ENCODE measurements at regions not wholly inside any gene's neighbourhood (a gene's known extent, or its start where the extent isn't known, plus 50 kb on each side); places are given as distances from the start of the nearest gene placed in this dataset.
"Not testable (repeated sequence)": the region's sequence is repeated elsewhere in the genome, so short reads cannot be mapped to it uniquely, and the experiment has no call there.

DNA sequence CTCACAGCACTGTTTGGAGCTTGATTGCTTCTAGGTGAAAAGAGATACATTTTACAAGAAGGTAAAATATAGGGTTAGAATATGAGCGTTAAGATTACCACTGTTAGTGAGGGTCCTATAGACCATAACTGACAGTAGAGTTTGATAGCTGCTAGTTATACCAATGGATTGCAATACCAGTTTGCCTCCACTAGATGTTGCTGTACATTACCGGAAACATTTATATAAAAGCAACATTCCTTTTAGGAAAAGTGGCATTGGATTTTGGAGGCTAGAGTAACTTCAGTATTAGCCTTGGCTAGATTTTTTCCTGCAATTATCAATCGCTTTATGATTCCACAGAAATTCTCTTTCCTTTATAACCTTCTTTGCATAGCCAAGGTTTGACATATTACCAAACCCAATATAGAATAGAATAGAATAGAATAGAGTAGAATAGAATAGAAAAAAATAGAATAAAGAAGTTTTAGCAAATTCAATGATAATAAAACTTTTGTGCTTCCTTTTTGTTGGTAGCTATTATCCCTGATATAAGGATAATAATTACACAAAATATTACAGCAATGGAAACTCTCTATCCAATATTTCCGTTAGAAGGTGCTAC lies 1093.6 kb upstream of the ALCAM start:
- no peak for DNase-seq

DNA sequence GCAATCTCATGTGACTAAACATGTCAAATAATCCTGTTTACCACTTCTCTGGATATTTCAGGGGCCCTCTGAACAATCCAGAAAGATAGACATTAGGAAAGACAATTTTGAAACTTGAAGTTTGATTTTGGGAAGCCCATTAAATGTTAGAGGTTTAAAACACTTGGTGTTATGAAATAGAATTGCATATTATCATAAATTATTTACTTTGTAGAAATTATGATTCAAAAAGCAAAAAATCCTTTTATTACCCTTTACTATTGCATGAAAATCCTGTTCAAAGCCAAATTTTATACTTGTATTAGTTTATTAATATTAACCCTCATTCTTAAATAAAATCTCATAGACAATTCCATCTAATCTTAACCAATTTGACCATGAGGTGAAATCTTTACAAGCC lies 1091.5 kb upstream of the ALCAM start:
- no peak for DNase-seq

DNA sequence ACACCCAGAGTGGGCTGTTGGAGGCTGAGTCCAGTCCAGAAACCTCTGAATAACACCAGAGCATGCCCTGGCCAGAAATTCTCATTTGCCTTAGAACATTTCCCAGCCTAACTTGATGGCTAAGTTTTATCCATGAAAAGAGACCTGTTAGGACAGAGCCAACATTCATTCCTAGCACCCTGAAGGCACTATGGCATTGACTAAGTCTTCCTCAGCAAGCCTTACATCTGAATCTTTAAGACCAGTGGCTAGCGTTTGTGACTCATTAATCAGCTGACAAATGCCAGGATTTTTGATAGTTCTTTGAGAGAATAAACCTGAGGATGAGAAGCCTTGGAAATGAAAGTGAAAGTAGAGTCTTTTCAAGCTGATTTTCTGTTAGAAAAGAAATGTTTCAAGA lies 1087.1 kb upstream of the ALCAM start:
- no peak for DNase-seq

DNA sequence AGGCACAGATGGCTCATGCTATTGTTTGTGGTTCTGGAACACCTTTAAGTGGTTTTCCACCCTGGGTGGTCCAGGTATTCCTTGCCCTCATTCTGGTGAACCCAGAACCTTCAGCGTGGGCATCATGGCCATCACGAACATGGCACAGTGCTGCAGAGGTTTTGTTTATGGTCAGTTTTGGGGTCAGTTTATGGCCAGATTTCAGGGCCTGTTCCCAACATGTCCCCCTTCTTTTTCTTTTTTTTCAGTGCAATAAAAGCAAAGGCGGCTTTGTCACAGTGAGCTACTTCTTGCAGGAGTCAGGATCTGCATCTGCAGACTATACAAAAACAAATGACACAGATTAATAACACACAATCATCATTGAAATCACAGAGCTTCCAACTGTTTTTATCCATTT lies 1085.0 kb upstream of the ALCAM start:
- DNase-seq: no peak

DNA sequence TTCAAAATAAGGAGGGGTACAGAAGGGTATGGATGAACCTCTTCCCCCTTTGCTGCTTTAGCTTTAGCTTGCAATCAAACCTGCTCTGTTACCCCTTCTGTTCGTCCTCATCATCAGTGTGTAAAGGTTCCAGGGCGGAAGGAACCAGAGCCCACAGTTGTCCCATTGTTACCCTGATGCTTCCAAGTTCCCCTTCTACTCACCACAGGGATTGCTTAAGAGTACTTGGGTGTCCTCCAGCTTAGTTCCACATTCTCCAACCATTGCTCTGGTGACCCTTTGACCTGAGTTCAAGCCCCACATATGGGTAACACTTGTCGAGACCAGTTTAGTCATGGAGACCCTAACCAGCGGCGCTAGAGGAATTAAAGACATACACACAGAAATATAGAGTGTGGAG lies 1080.1 kb upstream of the ALCAM start:
- no peak for DNase-seq

DNA sequence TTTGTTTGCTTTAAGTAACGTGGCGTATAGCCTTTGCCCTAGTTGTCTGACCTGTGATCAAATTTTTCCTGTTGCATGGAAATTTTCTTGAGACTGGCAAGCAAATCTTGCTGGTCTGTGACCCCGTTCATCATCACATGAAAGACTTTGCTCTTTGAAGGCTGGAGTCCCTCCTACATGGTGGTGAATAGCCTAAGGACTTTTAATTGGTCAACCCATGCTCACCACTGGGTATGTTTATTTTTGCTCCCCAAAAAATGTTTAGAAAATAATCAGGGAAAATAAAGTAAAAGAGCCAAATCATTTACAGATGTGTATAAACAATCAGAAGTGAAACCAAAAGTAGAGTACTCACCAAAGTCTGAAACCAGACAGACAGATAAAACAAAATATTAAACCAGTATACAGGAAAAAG lies 1075.3 kb upstream of the ALCAM start:
- no peak for DNase-seq

DNA sequence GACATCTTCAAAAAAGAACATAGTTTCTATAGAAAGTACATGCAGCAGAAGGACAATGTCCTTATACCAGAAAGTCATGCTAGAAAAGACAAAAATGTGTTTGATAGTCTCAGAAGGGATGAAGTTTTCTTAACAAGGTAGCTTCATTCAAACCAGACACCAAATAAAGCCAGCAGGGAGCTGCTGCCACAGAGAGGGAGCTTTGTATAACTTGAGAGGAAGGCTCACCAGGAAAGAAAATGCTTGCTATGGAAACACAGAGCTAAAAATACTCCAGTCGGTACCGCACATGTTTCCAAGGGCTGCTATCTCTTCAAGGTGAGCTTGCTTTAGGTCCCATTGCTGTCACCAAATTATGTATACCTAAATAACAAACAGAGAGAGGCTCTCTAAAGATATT lies 1074.8 kb upstream of the ALCAM start:
- DNase-seq: no peak

DNA sequence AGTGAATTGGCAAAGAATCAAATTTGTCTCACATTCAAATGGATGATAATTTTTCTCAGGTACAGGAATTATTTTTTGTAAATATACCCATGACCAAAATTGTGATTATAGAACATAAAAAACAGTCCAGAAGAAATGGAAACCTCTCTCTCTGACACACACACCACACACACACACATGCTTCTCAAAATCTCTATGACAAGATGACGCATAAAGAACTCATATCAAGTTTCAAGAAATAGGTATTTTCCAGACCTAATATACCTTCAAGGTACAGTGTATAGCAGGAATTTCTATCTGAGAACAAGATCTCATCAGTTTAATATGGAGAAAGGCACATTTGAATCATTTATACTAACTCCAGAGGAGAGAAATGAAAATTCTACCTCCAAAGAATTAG lies 1069.1 kb upstream of the ALCAM start:
- DNase-seq: no peak

DNA sequence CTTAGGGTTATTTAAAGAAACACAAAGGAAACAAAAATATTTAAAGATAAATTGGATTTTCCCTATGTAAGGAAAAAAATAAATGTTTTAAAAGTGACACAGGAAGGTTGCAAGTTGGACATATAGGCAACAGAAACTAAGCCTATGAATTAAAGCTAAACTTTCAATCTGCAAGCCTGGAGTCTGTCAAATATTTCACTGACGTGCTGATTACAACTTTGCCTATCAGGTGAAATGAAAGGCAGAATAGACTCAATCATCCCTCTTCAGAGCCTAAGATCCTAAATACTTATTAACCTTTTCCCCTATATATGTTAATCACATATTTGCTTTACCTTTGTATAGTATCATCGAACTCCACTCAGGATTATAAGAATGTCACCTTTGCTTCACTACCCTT lies 1068.0 kb upstream of the ALCAM start:
- DNase-seq: no peak

DNA sequence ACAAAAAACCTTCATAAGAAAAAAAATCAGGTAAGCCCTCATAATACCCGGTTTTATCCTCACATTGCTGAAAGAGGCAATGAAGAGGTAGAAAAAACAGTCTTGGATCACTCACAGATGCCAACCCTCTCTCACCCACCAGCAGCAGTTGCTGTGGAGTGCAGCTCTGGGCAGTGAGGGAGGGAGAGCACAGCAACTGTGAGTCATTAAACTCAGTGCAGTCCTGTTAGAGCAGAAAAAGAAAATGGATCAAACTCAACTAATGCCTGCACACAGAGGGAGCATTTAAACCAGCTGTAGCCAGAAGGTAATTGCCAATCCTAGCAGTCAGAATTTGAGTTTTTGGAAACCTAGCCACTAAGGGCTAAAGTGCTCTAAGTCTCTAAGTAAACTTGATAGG lies 1050.6 kb upstream of the ALCAM start:
- DNase-seq: no peak

DNA sequence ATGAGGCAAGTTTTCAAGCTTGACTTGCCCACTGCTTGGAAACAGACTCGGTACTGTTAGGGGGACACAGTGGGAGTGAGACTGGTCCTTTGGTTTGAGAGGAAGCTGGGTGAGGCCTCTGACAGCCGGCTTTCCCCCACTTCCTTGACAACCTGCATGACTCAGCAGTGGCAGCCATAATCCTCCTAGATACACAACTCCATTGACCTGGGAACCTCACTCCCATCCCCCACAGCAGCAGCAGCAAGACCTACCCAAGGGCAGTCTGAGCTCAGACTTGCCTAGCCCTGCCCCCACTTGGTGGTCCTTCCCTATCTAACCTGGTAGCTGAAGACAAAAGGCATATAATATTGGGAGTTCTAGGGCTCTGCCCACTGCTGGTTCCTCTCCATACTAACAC lies 1043.5 kb upstream of the ALCAM start:
- DNase-seq: no peak

DNA sequence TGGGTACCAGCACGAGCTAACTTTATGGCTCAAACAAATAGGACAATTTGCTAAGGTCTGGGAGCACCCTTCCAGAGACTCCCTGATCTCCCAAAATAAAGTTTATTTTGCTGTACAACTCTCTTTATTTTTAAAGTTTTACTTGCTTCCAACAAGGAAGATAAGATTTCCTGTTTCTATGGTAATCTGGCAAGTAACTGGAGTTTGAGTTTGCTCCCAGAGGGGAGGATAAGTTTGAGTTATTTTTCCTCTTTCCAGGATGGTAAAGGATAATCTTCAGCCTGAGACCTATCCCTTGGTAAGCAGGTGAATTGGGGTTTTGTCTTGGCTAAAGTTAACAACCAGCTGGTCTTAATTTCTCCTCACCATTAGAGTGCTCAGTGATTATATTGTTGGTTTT lies 1019.4 kb upstream of the ALCAM start:
- DNase-seq: peak; percentile 10

DNA sequence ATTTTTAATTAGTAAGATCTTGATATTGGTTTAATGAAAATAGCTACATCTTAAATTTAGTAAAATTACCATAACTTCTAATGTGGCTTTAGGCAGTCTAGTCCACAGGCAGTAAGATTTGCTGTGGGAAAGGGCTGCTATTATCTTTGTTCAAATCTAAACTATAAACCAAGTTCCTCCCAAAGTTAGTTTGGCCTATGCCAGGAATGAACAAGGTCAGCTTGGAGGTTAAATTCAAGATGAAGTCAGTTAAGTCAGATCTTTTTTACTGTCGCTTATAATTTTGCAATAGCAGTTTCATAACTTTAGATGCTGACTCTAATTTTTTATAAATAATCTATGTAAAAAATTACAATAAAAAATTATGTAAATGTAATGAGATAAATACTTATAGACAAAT lies 1016.9 kb upstream of the ALCAM start:
- no peak for DNase-seq

DNA sequence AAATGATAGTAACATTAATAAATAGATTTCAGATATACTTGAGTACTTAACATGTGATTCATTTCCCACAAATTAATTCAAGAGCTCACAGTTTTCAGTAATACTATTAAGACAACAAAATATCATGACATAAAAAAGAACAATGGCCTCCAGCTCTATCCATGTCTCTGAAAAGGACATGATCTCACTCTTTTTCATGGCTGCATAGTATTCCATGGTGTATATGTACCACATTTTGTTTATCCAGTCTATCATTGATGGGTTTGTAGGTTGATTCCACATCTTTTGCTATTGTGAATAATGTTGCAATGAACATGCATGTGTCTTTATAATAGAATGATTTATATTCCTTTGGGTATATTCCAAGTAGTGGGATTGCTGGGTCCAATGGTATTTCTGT lies 1012.8 kb upstream of the ALCAM start:
- no peak for DNase-seq

DNA sequence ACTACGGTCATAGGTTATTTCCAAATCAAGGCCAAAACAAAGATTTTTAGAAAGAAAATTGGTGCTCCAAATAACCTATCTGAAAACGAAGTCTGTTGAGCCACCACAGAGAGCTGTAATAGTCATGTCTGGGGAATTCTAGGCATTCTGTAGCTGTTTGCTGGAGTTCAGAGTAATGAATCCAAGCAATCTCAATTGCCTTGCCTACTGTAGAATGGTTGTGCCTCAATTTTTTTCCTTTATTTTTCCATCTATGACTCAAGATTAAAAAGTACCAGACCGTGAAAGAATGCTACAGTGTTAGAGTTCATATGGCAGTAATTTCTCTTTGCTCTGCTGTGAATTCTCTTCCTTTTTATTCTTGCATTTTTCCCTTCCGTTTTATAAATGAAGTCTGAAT lies 1007.2 kb upstream of the ALCAM start:
- peak; percentile 16 for DNase-seq

DNA sequence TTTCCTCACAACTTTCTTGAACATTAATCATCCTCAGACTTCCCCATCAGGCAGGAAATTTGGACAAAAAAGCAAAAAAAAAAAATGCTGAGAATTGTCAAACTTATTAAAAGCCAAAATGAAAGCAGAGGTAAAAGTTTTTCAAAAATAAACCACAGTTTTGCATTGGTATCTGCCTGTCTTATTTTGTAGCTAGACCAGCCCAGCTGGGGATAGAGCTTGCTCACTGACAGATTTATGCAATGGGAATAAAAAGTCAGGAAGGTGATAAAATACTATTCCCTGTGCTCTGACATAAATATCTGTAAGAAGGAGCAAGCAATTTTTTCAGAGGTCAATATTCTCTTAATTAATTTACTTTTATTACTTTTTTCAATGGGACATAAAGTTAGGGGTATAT lies 1006.7 kb upstream of the ALCAM start:
- DNase-seq: no peak

DNA sequence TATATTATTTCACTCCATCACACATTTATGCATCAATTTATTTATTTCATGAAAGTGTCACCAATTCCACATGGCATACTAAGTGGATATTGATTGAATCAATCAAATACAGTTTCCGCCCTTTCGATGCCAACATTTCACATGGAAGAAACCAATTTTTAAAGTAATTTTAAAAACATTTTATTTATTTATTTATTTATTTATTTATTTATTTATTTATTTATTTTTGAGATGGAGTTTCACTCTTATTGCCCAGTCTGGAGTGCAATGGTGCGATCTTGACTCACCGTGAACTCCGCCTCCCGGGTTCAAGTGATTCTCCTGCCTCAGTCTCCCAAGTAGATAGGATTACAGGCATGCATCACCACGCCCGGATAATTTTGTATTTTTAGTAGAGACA lies 1005.0 kb upstream of the ALCAM start:
- DNase-seq: not testable (repeated sequence)

DNA sequence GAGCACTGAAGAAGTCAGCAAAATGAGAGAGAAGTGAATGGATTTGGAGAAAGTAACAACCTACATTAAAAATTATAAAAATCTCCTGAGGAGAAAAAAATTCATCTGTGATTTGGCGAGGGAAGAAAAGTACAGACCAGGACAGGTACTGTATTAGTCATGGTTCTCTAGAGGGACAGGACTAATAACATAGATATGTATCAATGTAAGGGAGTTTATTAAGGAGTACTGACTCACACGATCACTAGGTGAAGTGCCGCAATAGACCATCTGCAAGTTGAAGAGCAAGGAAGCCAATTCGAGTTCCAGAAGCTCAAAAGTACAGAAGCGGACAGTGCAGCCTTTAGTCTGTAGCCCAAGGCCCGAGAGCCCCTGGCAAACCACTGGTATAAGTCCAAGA lies 1004.4 kb upstream of the ALCAM start:
- DNase-seq: no peak

DNA sequence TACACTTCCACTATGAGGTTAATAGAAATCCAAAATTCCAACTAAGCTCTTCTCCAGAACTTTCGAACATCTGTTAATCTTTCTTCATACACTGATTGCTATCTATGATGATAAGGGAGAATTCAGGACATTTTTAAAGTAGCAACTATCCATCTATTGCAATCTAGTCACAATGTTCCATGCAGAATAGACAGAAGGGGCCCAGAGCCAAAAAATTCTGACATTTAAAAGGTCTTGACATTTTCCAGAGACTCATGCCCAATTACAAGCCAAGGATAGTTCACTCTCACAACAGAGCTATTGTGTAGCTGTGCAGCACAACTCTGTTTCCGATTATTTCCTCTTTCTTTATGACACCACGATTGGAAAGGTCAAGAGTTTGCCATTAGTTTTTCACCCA lies 999.7 kb upstream of the ALCAM start:
- peak; percentile 30 for DNase-seq

DNA sequence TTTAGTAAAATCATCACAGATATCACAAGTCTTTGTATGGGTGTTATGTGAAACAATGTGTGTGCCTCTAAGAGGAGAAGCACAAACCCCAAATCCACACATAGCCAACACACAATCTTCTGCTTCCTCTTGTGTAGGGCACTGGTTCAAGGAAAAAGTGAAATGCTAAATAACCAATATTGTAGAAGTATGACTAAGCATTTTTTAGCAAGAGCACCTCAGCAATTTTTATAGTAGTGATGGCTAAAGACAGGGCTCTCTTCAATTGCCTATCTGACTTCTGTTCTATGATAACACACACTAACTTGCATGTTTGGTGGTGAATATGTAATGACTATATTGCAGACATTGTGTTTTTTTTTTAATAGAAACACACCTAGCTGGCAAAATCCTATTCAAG lies 997.9 kb upstream of the ALCAM start:
- DNase-seq: no peak

DNA sequence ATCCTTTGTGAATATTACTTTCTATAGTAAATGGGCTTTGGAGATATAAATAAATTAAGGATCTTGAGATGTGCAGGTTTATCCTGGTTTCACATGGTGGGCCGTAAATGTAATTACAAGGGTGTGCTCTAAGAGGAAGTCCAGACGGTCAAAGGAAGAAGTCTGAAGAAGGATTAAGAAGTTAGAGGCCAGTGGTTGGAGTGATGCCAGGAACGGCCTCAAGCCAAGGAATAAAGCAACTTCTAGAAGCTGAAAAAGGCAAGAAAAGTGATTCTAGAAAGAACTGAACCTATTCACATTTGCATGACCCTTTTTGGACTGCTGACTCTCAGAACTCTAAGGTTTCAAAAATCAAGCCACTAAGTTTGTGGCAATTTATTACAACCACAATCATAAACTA lies 981.3 kb upstream of the ALCAM start:
- no peak for DNase-seq

DNA sequence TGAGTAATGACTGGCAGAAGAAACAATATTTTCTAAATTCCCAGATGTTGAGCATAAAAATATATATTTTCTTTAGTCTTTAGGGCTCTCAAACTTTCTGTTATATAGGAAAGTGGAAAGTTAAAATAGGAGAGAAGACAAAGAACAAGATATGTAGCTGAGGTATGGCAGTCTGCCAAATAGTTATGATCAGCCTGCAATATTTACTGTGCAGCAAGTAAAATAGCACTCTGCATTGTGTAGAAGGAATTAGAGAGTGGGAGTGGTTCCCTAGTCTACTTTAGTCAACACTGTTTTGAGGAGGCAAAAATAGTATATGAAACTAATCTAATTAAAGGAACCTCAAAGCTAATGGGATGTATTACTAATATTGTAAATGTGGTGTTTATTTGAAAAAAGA lies 978.1 kb upstream of the ALCAM start:
- peak; percentile 1 for DNase-seq

DNA sequence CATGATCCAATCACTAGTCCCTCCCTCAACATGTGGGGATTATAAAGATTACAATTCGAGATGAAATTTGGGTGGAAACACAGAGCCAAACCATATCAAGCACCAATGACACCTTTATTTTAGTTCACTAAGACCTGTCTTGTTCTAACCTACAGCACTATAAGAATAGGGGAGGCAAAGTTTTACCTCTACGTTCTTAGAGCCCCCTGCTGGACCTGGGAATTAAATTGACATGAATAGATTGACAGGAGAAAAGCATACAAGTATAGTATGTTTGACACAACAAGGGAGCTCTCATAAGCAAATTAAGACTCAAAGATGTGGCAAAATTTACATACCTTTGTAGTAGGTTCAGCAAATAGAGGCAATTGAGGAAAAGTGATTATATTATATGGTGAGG lies 974.4 kb upstream of the ALCAM start:
- no peak for DNase-seq

DNA sequence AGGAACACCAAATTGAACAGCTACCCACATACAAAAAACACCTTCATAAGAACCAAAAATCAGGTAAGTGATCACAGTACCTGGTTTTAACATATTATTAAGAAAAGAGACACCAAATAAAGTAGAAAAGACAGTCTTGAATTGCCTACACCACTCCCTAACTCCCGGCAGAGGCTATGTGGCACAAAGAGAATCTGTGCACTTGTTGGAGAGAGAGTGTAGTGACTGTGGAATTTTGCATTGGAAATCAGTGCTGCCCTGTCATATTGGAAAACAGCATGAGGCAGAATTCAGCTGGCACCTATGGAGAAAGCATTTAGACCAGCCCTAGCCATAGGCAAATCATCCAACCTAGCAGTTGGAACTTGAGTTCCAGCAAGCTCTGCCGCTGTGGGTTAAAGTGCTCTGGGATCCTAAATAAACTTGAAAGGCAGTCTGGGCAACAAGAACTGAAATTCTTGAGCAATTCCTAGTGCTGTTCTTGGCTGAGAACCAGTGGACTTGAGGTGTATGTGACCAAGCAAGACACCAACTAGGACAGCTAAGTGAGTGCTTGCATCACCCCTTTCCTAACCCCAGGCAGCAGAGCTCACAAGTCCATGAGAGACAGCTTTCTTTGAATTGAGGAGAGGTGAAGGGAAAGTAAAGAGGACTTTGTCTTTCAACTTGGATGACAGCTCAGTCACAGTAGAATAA lies 969.6 kb upstream of the ALCAM start:
- DNase-seq: no peak

DNA sequence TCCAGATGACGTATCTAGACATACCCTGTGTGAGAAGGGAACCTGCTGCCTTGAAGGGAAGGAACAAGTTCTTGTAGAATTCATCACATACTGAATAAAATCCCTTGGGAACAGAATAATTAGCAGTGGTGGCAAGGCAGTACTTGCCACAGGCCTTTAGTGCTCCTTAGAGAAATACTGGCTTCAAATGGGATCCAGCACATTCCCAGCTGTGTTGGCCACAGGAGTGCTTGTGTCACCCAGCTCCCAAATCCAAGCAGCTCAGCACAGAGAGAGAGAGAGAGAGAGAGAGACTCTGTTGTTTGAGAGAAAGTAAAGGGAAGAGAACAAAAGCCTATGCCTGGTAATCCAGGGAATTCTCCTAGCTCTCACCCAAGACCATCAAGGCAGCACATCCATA lies 969.0 kb upstream of the ALCAM start:
- DNase-seq: no peak

All from skin of body (tissue), 1 donor.